GM23248 (cell line): ENCODE measurements at regions not wholly inside any gene's neighbourhood (a gene's known extent, or its start where the extent isn't known, plus 50 kb on each side); places are given as distances from the start of the nearest gene placed in this dataset.

Experiments used
- DNase-seq: peaks from one replicate; pipeline ENCODE4 v3.0.0-alpha.2; 2015
- H2AFZ ChIP-seq: fragments of 200-600 bp; sonication (generic); 2 replicates; pipeline ENCODE4 v1.6.1; 2016; ENCODE audit warnings: antibody characterized with exemption
- H3F3A ChIP-seq: fragments of 200-600 bp; sonication (generic); 2 replicates; pipeline ENCODE4 v1.6.1; 2016; ENCODE audit warnings: mild to moderate bottlenecking, antibody characterized with exemption, mixed run types; ENCODE audit not compliant: insufficient read depth
- H3K27ac ChIP-seq: fragments of 200-600 bp; sonication (generic); 2 replicates; pipeline ENCODE4 v1.5.1; 2016; ENCODE audit warnings: mild to moderate bottlenecking
- H3K27me3 ChIP-seq: fragments of 200-600 bp; sonication (generic); replicated peaks from 2 replicates; pipeline ENCODE4 v1.6.1; 2016; ENCODE audit warnings: mild to moderate bottlenecking; ENCODE audit not compliant: insufficient read depth
- H3K36me3 ChIP-seq: fragments of 200-600 bp; sonication (generic); 2 replicates; pipeline ENCODE4 v1.6.1; 2016; ENCODE audit warnings: low read depth, mild to moderate bottlenecking
- H3K4me1 ChIP-seq: fragments of 200-600 bp; sonication (generic); 2 replicates; pipeline ENCODE4 v1.6.1; 2016; ENCODE audit warnings: mild to moderate bottlenecking; ENCODE audit not compliant: insufficient read depth
- H3K4me2 ChIP-seq: fragments of 200-600 bp; sonication (generic); one replicate; pipeline ENCODE4 v1.6.1; 2016; ENCODE audit warnings: mild to moderate bottlenecking; ENCODE audit not compliant: unreplicated experiment
- H3K4me3 ChIP-seq: fragments of 200-600 bp; sonication (generic); 2 replicates; pipeline ENCODE4 v1.5.1; 2016; ENCODE audit warnings: mild to moderate bottlenecking
- H3K79me2 ChIP-seq: fragments of 200-600 bp; sonication (generic); 2 replicates; pipeline ENCODE4 v1.6.1; 2016; ENCODE audit warnings: mild to moderate bottlenecking; ENCODE audit not compliant: insufficient read depth
- H3K9ac ChIP-seq: fragments of 200-600 bp; sonication (generic); 2 replicates; pipeline ENCODE4 v1.6.1; 2016; ENCODE audit warnings: mild to moderate bottlenecking
- H3K9me2 ChIP-seq: fragments of 200-600 bp; sonication (generic); 2 replicates; pipeline ENCODE4 v1.6.1; 2016; ENCODE audit warnings: mixed run types, mild to moderate bottlenecking, moderate library complexity; ENCODE audit not compliant: insufficient read depth
- H3K9me3 ChIP-seq: fragments of 200-600 bp; sonication (generic); one replicate; pipeline ENCODE4 v1.6.1; 2017; ENCODE audit warnings: low read depth
- H4K20me1 ChIP-seq: fragments of 200-600 bp; sonication (generic); 2 replicates; pipeline ENCODE4 v1.6.0; 2016; ENCODE audit not compliant: insufficient read depth
- EZH2 ChIP-seq: fragments of 200-600 bp; sonication (generic); IDR thresholded peaks from 2 replicates; pipeline ENCODE4 v1.6.1; 2018; ENCODE audit warnings: antibody characterized with exemption, mild to moderate bottlenecking; ENCODE audit not compliant: insufficient read depth, poor library complexity, severe bottlenecking
- EZH2phosphoT487 ChIP-seq: fragments of 200-600 bp; sonication (generic); IDR thresholded peaks from 2 replicates; pipeline ENCODE4 v1.6.1; 2018; ENCODE audit warnings: antibody characterized with exemption, moderate library complexity, mild to moderate bottlenecking, low read depth; ENCODE audit not compliant: insufficient read depth
- WGBS, 2 experiments: methylation state at CpG; one replicate each; pipeline ENCODE4 v1.1.6; 2015 to 2017; ENCODE audit warnings: low lambda C conversion rate in 2 of 2, low coverage in 1 of 2; ENCODE audit errors: missing lambda C conversion rate in 2 of 2; 5-methylcytosine and 5-hydroxymethylcytosine counted together
- in situ Hi-C: fragments of 300-500 bp; cut with MboI; formaldehyde crosslinking; loops from 2 replicates; pipeline ENCODE4 v1.15.0; 2020

DNA sequence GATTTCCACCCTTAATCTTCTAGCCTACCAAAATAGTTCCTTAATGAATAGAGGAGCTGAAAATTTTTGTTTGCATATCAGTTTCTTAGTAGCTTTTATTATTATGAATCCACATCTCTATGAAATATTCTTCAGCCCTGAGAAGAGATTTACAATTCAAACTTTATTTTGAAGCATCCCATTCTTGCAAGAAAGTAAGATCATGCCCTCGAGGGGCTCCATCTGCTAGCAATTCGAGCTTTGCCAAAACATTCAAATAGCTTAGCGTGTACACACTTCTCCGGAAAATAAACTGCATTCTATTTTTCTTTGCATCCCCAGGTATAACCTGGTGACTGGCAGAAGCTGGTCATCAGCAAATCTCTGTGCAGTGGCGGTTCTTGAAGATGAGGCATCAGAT, 370.7 kb downstream of the MTRR start:
- Histone ChIP-seq H3K9ac (no peak overlapping the region), H3K4me2 (no peak overlapping the region), H3K36me3 (no peaks in the 10 kb centered on the region), H3K4me3 (no peak overlapping the region), H3K79me2 (no peaks in the 10 kb centered on the region), H3F3A (no peaks in the 10 kb centered on the region), H3K4me1 (no peaks in the 10 kb centered on the region), H3K9me3 (no peaks in the 10 kb centered on the region), H3K9me2 (no peaks in the 10 kb centered on the region), H3K27me3 (peaks cover 8% of the 10 kb centered on the region), H4K20me1 (no peaks in the 10 kb centered on the region), H3K27ac (no peak overlapping the region), H2AFZ (no peak overlapping the region)
- TF ChIP-seq EZH2phosphoT487 (no peak), EZH2 (no peak)
- in situ Hi-C loops: no loop called here
- 3% methylated on average over 5 of the region's 5 CpGs for WGBS, 2 experiments
- DNase-seq: no peak

DNA sequence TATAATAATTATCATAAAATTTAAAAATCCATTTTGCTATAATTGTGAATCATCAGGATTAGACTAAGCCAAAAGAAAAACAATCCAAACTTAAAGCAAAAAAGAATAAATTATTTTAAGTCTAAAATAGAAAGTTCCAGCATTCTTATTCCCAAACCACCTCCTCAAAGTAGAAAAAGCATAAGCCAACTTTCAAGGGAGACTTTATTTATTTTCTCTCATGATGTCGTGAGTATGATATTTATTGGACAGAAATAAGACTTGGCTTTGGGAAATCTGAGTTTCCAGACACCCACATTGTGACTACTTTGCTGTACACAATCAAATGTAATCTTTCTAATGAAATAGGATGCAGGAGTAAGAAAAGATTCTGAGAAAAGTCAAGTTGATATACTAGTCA, 372.1 kb downstream of the MTRR start:
- H4K20me1 ChIP-seq: no peaks in the 10 kb centered on the region
- WGBS, 2 experiments: 2 to 10% methylated on average over 1 of the region's 1 CpG

DNA sequence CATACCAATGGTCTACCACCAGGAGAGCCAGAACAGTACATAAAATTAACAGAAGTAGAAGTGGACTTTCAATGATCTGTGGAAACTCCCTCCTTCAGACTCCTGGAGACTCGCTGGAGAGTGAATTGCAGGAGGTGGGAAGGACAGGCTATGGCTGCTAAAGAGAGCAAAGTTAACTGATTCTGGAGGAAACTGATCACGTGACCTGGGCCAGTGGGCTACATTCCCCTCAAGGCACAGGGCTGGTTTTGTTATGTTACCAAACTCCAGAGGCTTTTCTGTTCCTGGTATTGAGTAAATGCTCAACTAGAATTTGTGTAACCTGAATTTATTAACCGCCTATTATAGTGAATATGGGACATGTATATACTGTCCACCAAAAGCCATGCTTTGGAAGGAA, 372.6 kb downstream of the MTRR start:
- Histone ChIP-seq H4K20me1 (no peaks in the 10 kb centered on the region), H3F3A (no peaks in the 10 kb centered on the region), H3K4me2 (no peak overlapping the region), H3K9me2 (no peaks in the 10 kb centered on the region), H3K79me2 (no peaks in the 10 kb centered on the region), H2AFZ (no peak overlapping the region), H3K27me3 (peaks cover 8% of the 10 kb centered on the region), H3K36me3 (no peaks in the 10 kb centered on the region), H3K4me3 (no peak overlapping the region), H3K9me3 (no peaks in the 10 kb centered on the region), H3K4me1 (no peaks in the 10 kb centered on the region), H3K9ac (no peak overlapping the region), H3K27ac (no peak overlapping the region)
- WGBS, 2 experiments: 30 to 35% methylated on average over 3 of the region's 3 CpGs
- no peak for DNase-seq
- TF ChIP-seq EZH2 (no peak), EZH2phosphoT487 (no peak)
- in situ Hi-C loops: no loop called here

More for the DNA sequence above, 372.1 kb downstream of the MTRR start:
- Histone ChIP-seq H3K9ac (no peak overlapping the region), H3K27me3 (peaks cover 8% of the 10 kb centered on the region), H3K4me2 (no peak overlapping the region), H3K4me1 (no peaks in the 10 kb centered on the region), H2AFZ (no peak overlapping the region), H3K9me2 (no peaks in the 10 kb centered on the region), H3K4me3 (no peak overlapping the region), H3K79me2 (no peaks in the 10 kb centered on the region), H3K36me3 (no peaks in the 10 kb centered on the region), H3F3A (no peaks in the 10 kb centered on the region), H3K27ac (no peak overlapping the region), H3K9me3 (no peaks in the 10 kb centered on the region)
- TF ChIP-seq EZH2phosphoT487: no peak
- TF ChIP-seq EZH2: no peak
- DNase-seq: no peak
- in situ Hi-C loops: no loop called here

DNA sequence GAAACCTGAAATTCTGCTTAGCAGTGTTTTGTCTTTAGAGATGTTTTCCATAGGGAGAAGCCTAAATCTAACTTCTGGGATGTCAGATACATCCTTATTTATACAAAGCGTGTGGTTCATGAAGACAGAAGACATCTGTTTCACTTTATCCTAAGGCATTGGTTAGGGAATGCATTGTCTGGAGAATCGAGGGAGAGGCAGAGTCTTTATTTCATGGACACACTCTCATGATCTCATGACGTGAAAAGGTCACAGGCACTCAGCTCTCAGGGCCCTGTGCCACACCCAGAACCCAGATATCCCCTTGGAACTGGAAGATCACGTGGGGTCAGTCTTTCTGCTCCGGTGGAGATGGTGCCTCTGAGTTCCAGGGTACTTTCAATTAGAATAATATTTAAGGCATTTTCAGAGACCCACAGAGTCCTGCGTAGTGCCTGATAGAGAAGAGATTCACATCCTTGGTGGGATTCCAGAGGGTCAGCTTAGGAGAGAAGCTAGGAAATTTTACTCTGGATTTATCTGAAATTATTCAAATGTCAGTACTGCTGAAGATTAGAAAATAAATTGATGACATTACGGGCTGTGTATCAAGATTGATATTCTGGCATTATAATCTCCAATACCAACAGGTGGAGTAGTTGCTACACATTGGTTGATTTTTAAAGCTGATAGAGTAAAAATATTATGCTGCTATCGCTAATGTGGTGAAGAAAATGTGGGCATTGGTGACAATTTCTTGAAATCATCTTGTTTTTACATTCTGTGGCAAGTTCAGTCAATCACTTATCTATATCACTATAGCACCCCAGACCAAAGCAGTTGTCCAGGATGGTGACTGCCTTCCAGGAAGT, 378.3 kb downstream of the MTRR start:
- Histone ChIP-seq H3K27me3 (no peaks in the 10 kb centered on the region), H3K4me2 (no peak overlapping the region), H4K20me1 (no peaks in the 10 kb centered on the region), H3K9me2 (no peaks in the 10 kb centered on the region), H3K27ac (no peak overlapping the region), H3K9ac (no peak overlapping the region), H3K36me3 (no peaks in the 10 kb centered on the region), H3K9me3 (no peaks in the 10 kb centered on the region), H3F3A (no peaks in the 10 kb centered on the region), H3K79me2 (no peaks in the 10 kb centered on the region), H3K4me3 (no peak overlapping the region), H2AFZ (no peak overlapping the region), H3K4me1 (no peaks in the 10 kb centered on the region)
- TF ChIP-seq EZH2: no peak
- WGBS, 2 experiments: 9 to 14% methylated on average over 8 of the region's 8 CpGs
- in situ Hi-C loops: no loop called here
- peak; percentile 2 for DNase-seq
